DOHH2 (cell line): ENCODE measurements at regions not wholly inside any gene's neighbourhood (a gene's known extent, or its start where the extent isn't known, plus 50 kb on each side); places are given as distances from the start of the nearest gene placed in this dataset.

Experiments used
- H3F3A ChIP-seq: fragments of 200-600 bp; sonication (generic), shearing (Covaris generic); 2 replicates; pipeline ENCODE4 v1.6.0; 2016; ENCODE audit warnings: antibody characterized with exemption, mild to moderate bottlenecking; ENCODE audit not compliant: control insufficient read depth, insufficient read depth
- H3K27ac ChIP-seq: fragments of 200-600 bp; sonication (generic); 2 replicates; pipeline ENCODE4 v1.5.1; 2014; ENCODE audit warnings: low read depth, mild to moderate bottlenecking, low read length, moderate library complexity
- H3K27me3 ChIP-seq: fragments of 200-600 bp; sonication (generic); 2 replicates; pipeline ENCODE4 v1.6.1; 2014; ENCODE audit warnings: mild to moderate bottlenecking, low read length, mixed read lengths; ENCODE audit not compliant: control insufficient read depth
- H3K36me3 ChIP-seq: fragments of 200-600 bp; sonication (generic); 2 replicates; pipeline ENCODE4 v1.6.1; 2014; ENCODE audit warnings: mild to moderate bottlenecking, low read length, moderate library complexity, mixed read lengths; ENCODE audit not compliant: control insufficient read depth
- H3K4me1 ChIP-seq: fragments of 200-600 bp; sonication (generic); 2 replicates; pipeline ENCODE4 v1.6.1; 2014; ENCODE audit warnings: mild to moderate bottlenecking, low read length, mixed read lengths; ENCODE audit not compliant: control insufficient read depth
- H3K4me2 ChIP-seq: fragments of 200-600 bp; sonication (generic); 2 replicates; pipeline ENCODE4 v1.6.0; 2014; ENCODE audit warnings: mild to moderate bottlenecking, low read length, moderate library complexity
- H3K4me3 ChIP-seq: fragments of 200-600 bp; sonication (generic); 2 replicates; pipeline ENCODE4 v1.5.1; 2014; ENCODE audit warnings: mild to moderate bottlenecking, low read length, mixed read lengths
- H3K79me2 ChIP-seq: fragments of 200-600 bp; sonication (generic); 2 replicates; pipeline ENCODE4 v1.6.1; 2014; ENCODE audit warnings: mild to moderate bottlenecking, low read length, mixed read lengths; ENCODE audit not compliant: control insufficient read depth
- H3K9me2 ChIP-seq: fragments of 200-600 bp; sonication (generic); replicated peaks from 2 replicates; pipeline ENCODE4 v1.6.1; 2014; ENCODE audit warnings: mild to moderate bottlenecking, low read length, mixed read lengths; ENCODE audit not compliant: control insufficient read depth
- H3K9me3 ChIP-seq: fragments of 200-600 bp; sonication (generic); 2 replicates; pipeline ENCODE4 v1.6.1; 2014; ENCODE audit warnings: antibody characterized with exemption, low read length, mixed read lengths; ENCODE audit not compliant: control insufficient read depth, insufficient read depth
- H4K20me1 ChIP-seq: fragments of 200-600 bp; sonication (generic); 2 replicates; pipeline ENCODE4 v1.6.0; 2014; ENCODE audit warnings: low read depth, mild to moderate bottlenecking, antibody characterized with exemption, low read length, moderate library complexity; ENCODE audit not compliant: control insufficient read depth, insufficient read depth
- CTCF ChIP-seq: fragments of 200-600 bp; sonication (generic); IDR thresholded peaks from one replicate; pipeline ENCODE4 v1.5.1; 2014; ENCODE audit warnings: antibody characterized with exemption, mild to moderate bottlenecking, low read depth, low read length; ENCODE audit not compliant: poor library complexity, severe bottlenecking
- EZH2phosphoT487 ChIP-seq: fragments of 200-600 bp; sonication (generic); IDR thresholded peaks from 2 replicates; pipeline ENCODE4 v1.6.1; 2017; ENCODE audit warnings: borderline replicate concordance, mild to moderate bottlenecking, antibody characterized with exemption, low read length, moderate library complexity, mixed read lengths

- Histone ChIP-seq H3K4me1 (no peaks in the 10 kb centered on the region), H3K9me2 (no peaks in the 10 kb centered on the region), H3F3A (no peaks in the 10 kb centered on the region), H3K9me3 (no peaks in the 10 kb centered on the region), H3K4me3 (no peak overlapping the region), H4K20me1 (no peaks in the 10 kb centered on the region), H3K79me2 (no peaks in the 10 kb centered on the region), H3K4me2 (no peak overlapping the region), H3K27ac (no peak overlapping the region), H3K27me3 (peaks cover 9% of the 10 kb centered on the region), H3K36me3 (no peaks in the 10 kb centered on the region)
- no peak for TF ChIP-seq CTCF
- TF ChIP-seq EZH2phosphoT487 = no peak
These were observed 188.5 kb upstream of the PMEPA1 start for GRCh38 chr20:57898332-57898731.

- no peak overlapping the region for H3K4me3 ChIP-seq
- no peaks in the 10 kb centered on the region for H3K36me3 ChIP-seq
- H3K9me2 ChIP-seq = no peaks in the 10 kb centered on the region
- peaks cover 5% of the 10 kb centered on the region; the same call in 1 of the 2 replicates for H3K27me3 ChIP-seq
- H3K79me2 ChIP-seq = no peaks in the 10 kb centered on the region
- H3K4me2 ChIP-seq = no peak overlapping the region
- no peak overlapping the region for H3K27ac ChIP-seq
- no peaks in the 10 kb centered on the region for H3K9me3 ChIP-seq
- H3K4me1 ChIP-seq = no peaks in the 10 kb centered on the region
- TF ChIP-seq EZH2phosphoT487 = no peak
- TF ChIP-seq CTCF = no peak
- no peaks in the 10 kb centered on the region for H3F3A ChIP-seq
- no peaks in the 10 kb centered on the region for H4K20me1 ChIP-seq
These were observed 188.1 kb upstream of the PMEPA1 start for GRCh38 chr20:57897891-57898290.

DNA sequence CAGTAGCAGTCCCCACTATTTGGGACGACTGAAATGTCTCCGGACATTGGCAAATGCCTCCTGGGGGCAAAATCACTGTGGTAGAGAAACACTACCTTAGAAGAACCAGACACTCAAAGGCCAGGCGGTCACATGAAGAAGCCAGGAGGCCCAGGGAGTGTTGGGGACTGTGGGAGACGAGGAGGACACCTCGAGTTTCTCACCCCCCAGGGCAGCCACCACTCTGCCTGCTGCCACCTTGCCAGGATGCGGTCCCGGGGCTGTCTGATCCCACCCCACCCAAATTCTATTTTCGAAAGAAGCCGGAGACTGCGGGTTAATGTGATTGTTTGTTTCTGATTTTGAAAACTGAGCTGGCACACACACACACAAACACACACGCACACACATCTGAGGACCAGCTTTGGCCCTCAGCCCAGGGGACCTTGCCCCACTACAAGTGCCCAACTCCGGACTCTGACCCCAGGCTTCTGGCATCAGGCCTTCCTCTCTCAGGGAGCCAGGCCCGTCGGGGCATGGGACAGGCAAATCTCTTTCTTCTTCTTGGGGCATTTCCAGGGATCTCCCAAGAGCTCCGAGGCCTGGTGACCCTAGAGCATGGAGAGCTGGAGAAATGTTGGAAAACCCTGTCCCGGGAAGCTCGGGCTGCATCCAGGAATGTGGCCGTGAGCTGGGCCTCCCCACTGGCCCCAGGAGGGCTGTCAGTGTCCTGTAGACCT is 187.5 kb upstream of the PMEPA1 start:
- Histone ChIP-seq H3K9me2 (no peaks in the 10 kb centered on the region), H3F3A (no peaks in the 10 kb centered on the region), H3K4me3 (no peak overlapping the region), H3K36me3 (no peaks in the 10 kb centered on the region), H3K27ac (no peak overlapping the region), H3K79me2 (no peaks in the 10 kb centered on the region), H3K4me2 (no peak overlapping the region), H3K9me3 (no peaks in the 10 kb centered on the region), H3K27me3 (peaks cover 4% of the 10 kb centered on the region; the same call in 1 of the 2 replicates), H3K4me1 (no peaks in the 10 kb centered on the region), H4K20me1 (no peaks in the 10 kb centered on the region)
- TF ChIP-seq EZH2phosphoT487 (no peak), CTCF (no peak)
